HepG2 (cell line): ENCODE measurements at regions not wholly inside any gene's neighbourhood (a gene's known extent, or its start where the extent isn't known, plus 50 kb on each side); places are given as distances from the start of the nearest gene placed in this dataset.

Experiments
- ATAC-seq: fragments of 200-7000 bp; cut with Tn5 transposase; 3 replicates; pipeline ENCODE4 v1.9.1; 2020; ENCODE audit warnings: mild to moderate bottlenecking, moderate library complexity
- BruUV-seq: library from RNA; stranded (reverse); fragments of 400-500 nt; replicated peaks from 2 replicates; lab custom pipeline; 2021; lab: Mats Ljungman, UMichigan
- CTCF ChIA-PET: fragments of 300-600 bp; formaldehyde crosslinking; extraction: SDS; loops from one replicate; lab custom pipeline; 2021; ENCODE audit warnings: low total read pairs, inconsistent platforms, low intra/inter-chr PET ratio; lab: Yijun Ruan, JAX
- POLR2A ChIA-PET: fragments of 350-600 bp; sonication (Branson Sonifier 250); formaldehyde crosslinking; loops from one replicate; lab custom pipeline; 2020; ENCODE audit warnings: antibody characterized with exemption, inconsistent platforms; lab: Yijun Ruan, JAX
- DNase-seq: peaks from one replicate; pipeline ENCODE4 v3.0.0-alpha.2; 2015; ENCODE audit warnings: low spot score
- FAIRE-seq: peaks from 3 replicates; lab custom pipeline; 2011; peaks lifted over from hg19 to GRCh38; lab: Jason Lieb, UNC
- H2AFZ ChIP-seq: one replicate; pipeline ENCODE4 v1.6.1; 2011; ENCODE audit warnings: low read length, inconsistent platforms
- H3K27ac ChIP-seq: fragments of 300-600 bp; 3 replicates; pipeline ENCODE4 v1.8.0; 2011; ENCODE audit warnings: mixed run types, mild to moderate bottlenecking, mixed read lengths, low read length, inconsistent platforms; ENCODE audit not compliant: insufficient read depth; ENCODE audit errors: extremely low read length
- H3K27me3 ChIP-seq, 2 experiments: fragments of 200-600 bp in 1 of 2; 2 replicates in 1 of 2; 3 replicates in 1 of 2; pipeline versions ENCODE4 v1.6.0 to v1.8.0; 2011; ENCODE audit warnings: low read length in 2 of 2, mild to moderate bottlenecking in 2 of 2, moderate library complexity in 2 of 2, inconsistent platforms in 1 of 2; ENCODE audit not compliant: insufficient read depth in 2 of 2, control insufficient read depth in 1 of 2
- H3K36me3 ChIP-seq, 2 experiments: fragments of 200-600 bp in 1 of 2; replicated peaks in 1 of 2; 2 replicates in 1 of 2; 3 replicates in 1 of 2; pipeline versions ENCODE4 v1.5.1 to v1.8.0; 2011; ENCODE audit warnings: low read length in 2 of 2, inconsistent platforms in 1 of 2; ENCODE audit not compliant: insufficient read depth in 2 of 2, control insufficient read depth in 1 of 2
- H3K4me1 ChIP-seq: 2 replicates; pipeline ENCODE4 v1.5.1; 2012; ENCODE audit warnings: low read length, inconsistent platforms; ENCODE audit not compliant: insufficient read depth
- H3K4me2 ChIP-seq: 2 replicates; pipeline ENCODE4 v1.6.0; 2011; ENCODE audit warnings: low read depth, low read length, inconsistent platforms
- H3K4me3 ChIP-seq, 3 experiments: fragments of 200-600 bp in 1 of 3; sonication (generic), shearing (Covaris generic) in 1 of 3; replicated peaks in 1 of 3; 2 replicates each; pipeline ENCODE4 v1.5.1; 2011 to 2016; ENCODE audit warnings: low read length in 3 of 3, inconsistent platforms in 2 of 3, low read depth in 2 of 3, mild to moderate bottlenecking in 2 of 3, control low read depth in 1 of 3, mixed read lengths in 1 of 3; ENCODE audit not compliant: insufficient read depth in 1 of 3
- H3K79me2 ChIP-seq: one replicate; pipeline ENCODE4 v1.6.1; 2011; ENCODE audit warnings: low read length, inconsistent platforms; ENCODE audit not compliant: insufficient read depth
- H3K9ac ChIP-seq: 2 replicates; pipeline ENCODE4 v1.6.0; 2011; ENCODE audit warnings: mild to moderate bottlenecking, low read depth, low read length, inconsistent platforms; ENCODE audit not compliant: insufficient read depth
- H3K9me3 ChIP-seq: 2 replicates; pipeline ENCODE4 v1.5.1; 2012; ENCODE audit warnings: mild to moderate bottlenecking, low read length
- H4K20me1 ChIP-seq: 2 replicates; pipeline ENCODE4 v1.6.0; 2011; ENCODE audit warnings: inconsistent platforms, mild to moderate bottlenecking, low read length, moderate library complexity; ENCODE audit not compliant: insufficient read depth
- CC2D1A ChIP-seq: sonication (generic); formaldehyde crosslinking; IDR thresholded peaks from 2 replicates; pipeline ENCODE4 v1.8.1; 2023; ENCODE audit warnings: mild to moderate bottlenecking, missing genetic modification reagents
- DR1 ChIP-seq: sonication (generic); formaldehyde crosslinking; IDR thresholded peaks from 2 replicates; pipeline ENCODE4 v1.8.0; 2021; ENCODE audit warnings: mild to moderate bottlenecking, missing genetic modification reagents, inconsistent platforms
- LCORL ChIP-seq, 2 experiments: fragments of 450-650 bp in 1 of 2; sonication (generic) in 1 of 2; formaldehyde crosslinking in 1 of 2; IDR thresholded peaks; 2 replicates each; pipeline versions ENCODE4 v1.5.0 to v1.6.1; 2017 to 2020; ENCODE audit warnings: antibody characterized with exemption in 1 of 2, missing genetic modification reagents in 1 of 2
- PRDM4 ChIP-seq: sonication (generic); formaldehyde crosslinking; IDR thresholded peaks from 2 replicates; pipeline ENCODE4 v1.9.0; 2021; ENCODE audit warnings: missing genetic modification reagents, borderline replicate concordance
- RARA ChIP-seq: IDR thresholded peaks from 2 replicates; pipeline ENCODE4 v1.6.1; 2016; ENCODE audit warnings: missing genetic modification reagents, missing compliant biosample characterization
- SMC3 ChIP-seq: IDR thresholded peaks from 2 replicates; pipeline ENCODE4 v1.6.1; 2011; ENCODE audit warnings: low read length, improper control_type of control experiment
- STAG1 ChIP-seq: sonication (generic); formaldehyde crosslinking; IDR thresholded peaks from 2 replicates; pipeline ENCODE4 v1.4.0; 2020; ENCODE audit warnings: missing genetic modification reagents
- ZNF264 ChIP-seq: sonication (generic); formaldehyde crosslinking; IDR thresholded peaks from 2 replicates; pipeline ENCODE4 v1.4.0; 2020; ENCODE audit warnings: missing genetic modification reagents
- ZNF549 ChIP-seq: sonication (generic); formaldehyde crosslinking; IDR thresholded peaks from 2 replicates; pipeline ENCODE4 v1.5.0; 2020; ENCODE audit warnings: missing genetic modification reagents
- WGBS: methylation state at CpG from one replicate; pipeline ENCODE4 v1.1.6; 2017; ENCODE audit warnings: low lambda C conversion rate; 5-methylcytosine and 5-hydroxymethylcytosine counted together
- in situ Hi-C: cut with HindIII; loops from 2 replicates; pipeline ENCODE4 v1.10.0; 2017; ENCODE audit warnings: low pct_unique_long_range_greater_than_20kb; ENCODE audit not compliant: extremely low pct_ligation_motif_present
- intact Hi-C: fragments of 100-400 bp; cut with micrococcal nuclease; formaldehyde crosslinking; loops from one replicate; pipeline ENCODE4 v1.10.0; 2022; ENCODE audit not compliant: unreplicated experiment

- TF ChIP-seq PRDM4 (no peak), ZNF549 (CRISPR knock-in tag) (no peak), DR1 (CRISPR knock-in tag) (no peak), RARA (CRISPR knock-in tag) (peak; percentile 57), CC2D1A (CRISPR knock-in tag) (no peak)
Measured at GRCh38 chr14:70259420-70259819, 70.7 kb upstream of the SLC8A3 start (continued).

DNA sequence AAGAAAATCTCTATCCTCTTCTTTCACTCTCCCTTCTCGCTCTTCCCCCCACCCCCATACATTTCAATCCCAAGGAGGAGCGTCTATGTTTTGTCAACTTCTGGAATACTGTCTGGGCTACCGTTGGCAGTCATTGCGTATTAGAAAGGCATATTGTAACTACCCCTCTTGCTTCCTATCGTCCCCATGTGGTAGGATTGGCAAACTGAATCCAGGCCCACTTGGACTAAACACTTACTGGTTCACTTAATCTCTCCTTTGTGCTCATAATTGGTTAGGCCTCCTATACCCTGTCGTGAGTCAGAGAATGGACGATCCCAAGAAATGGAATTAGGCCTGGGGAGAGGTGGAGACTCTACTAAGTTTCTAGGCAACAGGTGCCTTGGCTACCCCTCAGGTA lies 68.8 kb upstream of the SLC8A3 start:
- H3K27me3 ChIP-seq = no peaks in the 10 kb centered on the region; a peak in 1 of 5 replicates
- H3K27ac ChIP-seq = no peak overlapping the region
- DNase-seq = no peak
- no peak for ATAC-seq
- CTCF ChIA-PET = no interaction called here
- H2AFZ ChIP-seq = no peak overlapping the region
- H3K4me2 ChIP-seq = no peak overlapping the region
- no peak overlapping the region for H3K4me3 ChIP-seq
- POLR2A ChIA-PET = no interaction called here
- peaks cover 6% of the 10 kb centered on the region for H3K4me1 ChIP-seq
- WGBS = 57% methylated on average over 6 of the region's 7 CpGs
- no peaks in the 10 kb centered on the region for H4K20me1 ChIP-seq
- intact Hi-C loops (loop anchor here (5.0 kb wide), 1 partner anchor 210 kb away; no protein-coding TSS in a partner anchor), in situ Hi-C loops (no loop called here)
- no peaks in the 10 kb centered on the region for H3K79me2 ChIP-seq
- H3K9ac ChIP-seq = no peak overlapping the region
- BruUV-seq = no TSS peak
- H3K36me3 ChIP-seq = no peaks in the 10 kb centered on the region
- TF ChIP-seq LCORL (IDR thresholded peaks at IDR 0.05) (no peak), LCORL (CRISPR knock-in tag; IDR thresholded peaks at IDR 0.05) (no peak), ZNF264 (CRISPR knock-in tag) (no peak), SMC3 (peak; percentile 22; the same call in 1 of the 2 replicates), STAG1 (CRISPR knock-in tag) (0 out of 2 replicates have a peak, but pooled peaks have one; percentile 20)
- FAIRE-seq = no peak
- no peaks in the 10 kb centered on the region for H3K9me3 ChIP-seq
